ENCODE measurements at regions not wholly inside any gene's neighbourhood (a gene's known extent, or its start where the extent isn't known, plus 50 kb on each side); places are given as distances from the start of the nearest gene placed in this dataset.

DNA sequence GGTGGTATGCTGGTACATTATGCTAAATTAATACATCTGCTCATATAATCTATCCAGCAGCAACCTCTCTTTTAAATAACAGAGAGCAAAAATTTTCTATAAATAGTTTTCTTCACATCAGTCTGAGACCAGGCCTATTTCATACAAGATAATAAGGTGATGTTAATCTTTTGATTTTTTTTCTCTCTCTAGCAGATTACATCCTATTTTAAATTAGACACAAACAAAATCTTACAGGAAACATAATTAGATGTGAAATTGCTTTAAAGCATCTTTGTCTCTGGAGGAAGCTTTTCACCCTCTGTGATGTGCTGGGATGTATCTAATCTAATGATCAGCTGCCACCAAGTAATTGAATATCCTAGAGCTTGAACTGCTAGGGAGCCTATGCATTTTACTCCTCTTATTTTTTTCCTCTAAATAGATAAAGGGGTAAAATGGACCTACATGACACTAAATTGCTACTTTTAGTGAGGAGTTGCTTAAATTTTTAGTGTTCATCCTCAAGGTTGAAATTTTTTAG lies 165.5 kb downstream of the MANEA start (continued):
- TF ChIP-seq ZNF256 (CRISPR knock-in tag; conservative IDR thresholded peaks at IDR 0.05) (no peak), ZNF766 (CRISPR knock-in tag; IDR thresholded peaks at IDR 0.05; ENCODE audit: borderline replicate concordance) (no peak), ZNF83 (CRISPR knock-in tag; IDR thresholded peaks at IDR 0.05; ENCODE audit: borderline replicate concordance) (no peak), CREB1 (IDR thresholded peaks at IDR 0.05) (no peak), CREB1 (CRISPR knock-in tag; IDR thresholded peaks at IDR 0.05) (no peak), ZBTB7B (CRISPR knock-in tag; IDR thresholded peaks at IDR 0.05) (no peak)

DNA sequence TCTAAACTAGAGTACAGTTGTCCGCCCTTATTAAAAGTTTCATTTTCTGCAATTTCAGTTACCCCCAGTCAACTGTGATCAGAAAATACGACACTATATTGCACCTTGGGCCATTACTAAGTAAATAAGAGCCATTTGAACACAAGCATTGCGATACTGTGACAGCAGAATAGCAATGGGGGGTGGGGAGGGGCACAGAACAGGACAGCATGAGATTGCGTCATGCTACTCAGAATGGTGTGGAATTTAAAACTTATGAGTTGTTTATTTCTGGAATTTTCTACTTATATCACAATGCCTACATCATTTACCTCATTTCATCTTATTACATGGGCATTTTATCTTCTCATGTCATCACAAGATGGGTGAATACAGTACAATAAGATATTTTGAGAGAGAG lies 166.3 kb downstream of the MANEA start:
- TF ChIP-seq ARNT2 (CRISPR knock-in tag; IDR thresholded peaks at IDR 0.05; ENCODE audit: low read depth) (no peak), ZMYM2 (CRISPR knock-in tag; IDR thresholded peaks at IDR 0.05) (no peak), NFE2L1 (CRISPR knock-in tag; IDR thresholded peaks at IDR 0.05; ENCODE audit: borderline replicate concordance) (no peak), CEBPB (IDR thresholded peaks at IDR 0.05; ENCODE audit: borderline replicate concordance, low read depth, low read length) (peak; percentile 63; the same call in 1 of the 2 replicates), ZNF350 (CRISPR knock-in tag; IDR thresholded peaks at IDR 0.05; ENCODE audit: borderline replicate concordance, low read depth) (no peak), GATAD2A (CRISPR knock-in tag; IDR thresholded peaks at IDR 0.05) (0 out of 2 replicates have a peak, but pooled peaks have one; percentile 18), ZNF121 (CRISPR knock-in tag; IDR thresholded peaks at IDR 0.05) (no peak), CEBPG (CRISPR knock-in tag; IDR thresholded peaks at IDR 0.05) (peak; percentile 64), RFX5 (IDR thresholded peaks at IDR 0.05; ENCODE audit: low read depth, low read length) (no peak)
- TF ChIP-seq, protein P1, sequence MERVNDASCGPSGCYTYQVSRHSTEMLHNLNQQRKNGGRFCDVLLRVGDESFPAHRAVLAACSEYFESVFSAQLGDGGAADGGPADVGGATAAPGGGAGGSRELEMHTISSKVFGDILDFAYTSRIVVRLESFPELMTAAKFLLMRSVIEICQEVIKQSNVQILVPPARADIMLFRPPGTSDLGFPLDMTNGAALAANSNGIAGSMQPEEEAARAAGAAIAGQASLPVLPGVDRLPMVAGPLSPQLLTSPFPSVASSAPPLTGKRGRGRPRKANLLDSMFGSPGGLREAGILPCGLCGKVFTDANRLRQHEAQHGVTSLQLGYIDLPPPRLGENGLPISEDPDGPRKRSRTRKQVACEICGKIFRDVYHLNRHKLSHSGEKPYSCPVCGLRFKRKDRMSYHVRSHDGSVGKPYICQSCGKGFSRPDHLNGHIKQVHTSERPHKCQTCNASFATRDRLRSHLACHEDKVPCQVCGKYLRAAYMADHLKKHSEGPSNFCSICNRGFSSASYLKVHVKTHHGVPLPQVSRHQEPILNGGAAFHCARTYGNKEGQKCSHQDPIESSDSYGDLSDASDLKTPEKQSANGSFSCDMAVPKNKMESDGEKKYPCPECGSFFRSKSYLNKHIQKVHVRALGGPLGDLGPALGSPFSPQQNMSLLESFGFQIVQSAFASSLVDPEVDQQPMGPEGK (CRISPR knock-in tag; IDR thresholded peaks at IDR 0.05), result peak; percentile 54; the same call in 1 of the 2 replicates
- TF ChIP-seq, protein P2, sequence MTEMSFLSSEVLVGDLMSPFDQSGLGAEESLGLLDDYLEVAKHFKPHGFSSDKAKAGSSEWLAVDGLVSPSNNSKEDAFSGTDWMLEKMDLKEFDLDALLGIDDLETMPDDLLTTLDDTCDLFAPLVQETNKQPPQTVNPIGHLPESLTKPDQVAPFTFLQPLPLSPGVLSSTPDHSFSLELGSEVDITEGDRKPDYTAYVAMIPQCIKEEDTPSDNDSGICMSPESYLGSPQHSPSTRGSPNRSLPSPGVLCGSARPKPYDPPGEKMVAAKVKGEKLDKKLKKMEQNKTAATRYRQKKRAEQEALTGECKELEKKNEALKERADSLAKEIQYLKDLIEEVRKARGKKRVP (CRISPR knock-in tag; IDR thresholded peaks at IDR 0.05), result peak in 1 of 2 experiments; percentile 84; a peak in 2 of 4 replicates
- TF ChIP-seq, protein P3, sequence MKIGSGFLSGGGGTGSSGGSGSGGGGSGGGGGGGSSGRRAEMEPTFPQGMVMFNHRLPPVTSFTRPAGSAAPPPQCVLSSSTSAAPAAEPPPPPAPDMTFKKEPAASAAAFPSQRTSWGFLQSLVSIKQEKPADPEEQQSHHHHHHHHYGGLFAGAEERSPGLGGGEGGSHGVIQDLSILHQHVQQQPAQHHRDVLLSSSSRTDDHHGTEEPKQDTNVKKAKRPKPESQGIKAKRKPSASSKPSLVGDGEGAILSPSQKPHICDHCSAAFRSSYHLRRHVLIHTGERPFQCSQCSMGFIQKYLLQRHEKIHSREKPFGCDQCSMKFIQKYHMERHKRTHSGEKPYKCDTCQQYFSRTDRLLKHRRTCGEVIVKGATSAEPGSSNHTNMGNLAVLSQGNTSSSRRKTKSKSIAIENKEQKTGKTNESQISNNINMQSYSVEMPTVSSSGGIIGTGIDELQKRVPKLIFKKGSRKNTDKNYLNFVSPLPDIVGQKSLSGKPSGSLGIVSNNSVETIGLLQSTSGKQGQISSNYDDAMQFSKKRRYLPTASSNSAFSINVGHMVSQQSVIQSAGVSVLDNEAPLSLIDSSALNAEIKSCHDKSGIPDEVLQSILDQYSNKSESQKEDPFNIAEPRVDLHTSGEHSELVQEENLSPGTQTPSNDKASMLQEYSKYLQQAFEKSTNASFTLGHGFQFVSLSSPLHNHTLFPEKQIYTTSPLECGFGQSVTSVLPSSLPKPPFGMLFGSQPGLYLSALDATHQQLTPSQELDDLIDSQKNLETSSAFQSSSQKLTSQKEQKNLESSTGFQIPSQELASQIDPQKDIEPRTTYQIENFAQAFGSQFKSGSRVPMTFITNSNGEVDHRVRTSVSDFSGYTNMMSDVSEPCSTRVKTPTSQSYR (CRISPR knock-in tag; IDR thresholded peaks at IDR 0.05; ENCODE audit: borderline replicate concordance), result peak; percentile 36; the same call in 1 of the 2 replicates
- no peak overlapping the region for H3K4me3 ChIP-seq (replicated peaks in 1 of 3; ENCODE audit: insufficient read depth in 1 of 3, low read depth in 2 of 3, low read length in 3 of 3)
- H3K4me1 ChIP-seq (ENCODE audit: insufficient read depth, low read length), result no peaks in the 10 kb centered on the region
- in situ Hi-C loops (cut with HindIII; ENCODE audit: extremely low pct_ligation_motif_present, low pct_unique_long_range_greater_than_20kb), result no loop called here
- 27% methylated on average over 4 of the region's 4 CpGs for WGBS (ENCODE audit: low lambda C conversion rate)
- intact Hi-C loops (cut with micrococcal nuclease; ENCODE audit: unreplicated experiment), result no loop called here
- H3K36me3 ChIP-seq (replicated peaks in 1 of 2; ENCODE audit: control insufficient read depth in 1 of 2, insufficient read depth in 2 of 2, low read length in 2 of 2), result no peaks in the 10 kb centered on the region
- no peak overlapping the region for H2AFZ ChIP-seq (ENCODE audit: low read length)
- no peak overlapping the region for H3K4me2 ChIP-seq (ENCODE audit: low read depth, low read length)
- no peaks in the 10 kb centered on the region for H3K9me3 ChIP-seq (ENCODE audit: low read length)
- no peak for ATAC-seq
- no peaks in the 10 kb centered on the region for H4K20me1 ChIP-seq (ENCODE audit: insufficient read depth, low read length)
- no peaks in the 10 kb centered on the region for H3K27me3 ChIP-seq (ENCODE audit: control insufficient read depth in 1 of 2, insufficient read depth in 2 of 2, low read length in 2 of 2)
- peak; percentile 12 for DNase-seq (ENCODE audit: low spot score)
- FAIRE-seq, result no peak
- no peak overlapping the region for H3K27ac ChIP-seq (ENCODE audit: extremely low read length, insufficient read depth, low read length)
- no peaks in the 10 kb centered on the region for H3K79me2 ChIP-seq (ENCODE audit: insufficient read depth, low read length)
- ChIA-PET CTCF (ENCODE audit: low intra/inter-chr PET ratio, low total read pairs) (no interaction called here), POLR2A (no interaction called here)
- H3K9ac ChIP-seq (ENCODE audit: insufficient read depth, low read depth, low read length), result no peak overlapping the region
- no TSS peak for BruUV-seq (replicated peaks)

Data from HepG2 (cell line).